Right atrium auricular region (tissue), 2 donors: ENCODE measurements at regions not wholly inside any gene's neighbourhood (a gene's known extent, or its start where the extent isn't known, plus 50 kb on each side); places are given as distances from the start of the nearest gene placed in this dataset.

Experiments used
- DNase-seq: peaks from one replicate; pipeline ENCODE4 v3.0.0-alpha.2; 2019; ENCODE audit warnings: low spot score
- H3K27ac ChIP-seq, 2 donors: fragments of 200-600 bp; sonication (generic); 1 replicate in 1 of 2; 2 replicates in 1 of 2; pipeline ENCODE4 v1.5.1; 2016 to 2019
- H3K27me3 ChIP-seq, 2 donors: fragments of 200-600 bp; sonication (generic); one replicate each; pipeline versions ENCODE4 v1.5.1 to v1.6.0; 2017 to 2019
- H3K36me3 ChIP-seq: fragments of 200-600 bp; sonication (generic); one replicate; pipeline ENCODE4 v1.5.1; 2016
- H3K4me1 ChIP-seq, 2 donors: fragments of 200-600 bp; sonication (generic); one replicate each; pipeline versions ENCODE4 v1.5.1 to v1.6.0; 2017 to 2019
- H3K4me3 ChIP-seq, 2 donors: fragments of 200-600 bp; sonication (generic); 1 replicate in 1 of 2; 2 replicates in 1 of 2; pipeline ENCODE4 v1.5.1; 2017 to 2019; ENCODE audit warnings: mild to moderate bottlenecking in 1 of 2, moderate library complexity in 1 of 2
- H3K9me3 ChIP-seq, 2 donors: fragments of 200-600 bp; sonication (generic); one replicate each; pipeline ENCODE4 v1.5.1; 2019
- TF ChIP-seq, protein P1 (sequence below), 2 donors: fragments of 200-600 bp; sonication (generic); IDR thresholded peaks; one replicate each; pipeline ENCODE4 v1.5.1; 2019; ENCODE audit warnings: antibody characterized with exemption in 2 of 2

DNA sequence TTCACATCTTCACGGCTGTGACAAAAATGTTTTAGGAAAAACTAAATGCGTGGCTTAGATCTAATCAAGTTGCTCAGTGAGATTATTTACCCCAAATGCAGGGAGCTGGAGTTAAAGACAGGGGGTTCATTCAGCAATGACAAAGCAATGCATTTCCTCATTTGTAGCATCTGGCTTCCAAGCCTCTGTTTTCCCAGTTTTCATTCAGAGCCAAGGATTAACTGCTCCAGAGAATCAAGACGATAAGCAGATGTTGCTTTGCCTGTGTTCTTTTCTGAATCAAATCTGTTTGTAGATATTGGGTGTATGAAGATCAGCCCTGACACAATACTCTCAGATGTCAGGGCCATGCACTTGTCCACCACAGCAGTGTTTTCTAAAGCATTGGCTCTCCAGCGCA lies 147.4 kb upstream of the SIX2 start:
- Histone ChIP-seq H3K4me3 (no peak overlapping the region), H3K27me3 (no peaks in the 10 kb centered on the region)
- TF ChIP-seq, protein P1, sequence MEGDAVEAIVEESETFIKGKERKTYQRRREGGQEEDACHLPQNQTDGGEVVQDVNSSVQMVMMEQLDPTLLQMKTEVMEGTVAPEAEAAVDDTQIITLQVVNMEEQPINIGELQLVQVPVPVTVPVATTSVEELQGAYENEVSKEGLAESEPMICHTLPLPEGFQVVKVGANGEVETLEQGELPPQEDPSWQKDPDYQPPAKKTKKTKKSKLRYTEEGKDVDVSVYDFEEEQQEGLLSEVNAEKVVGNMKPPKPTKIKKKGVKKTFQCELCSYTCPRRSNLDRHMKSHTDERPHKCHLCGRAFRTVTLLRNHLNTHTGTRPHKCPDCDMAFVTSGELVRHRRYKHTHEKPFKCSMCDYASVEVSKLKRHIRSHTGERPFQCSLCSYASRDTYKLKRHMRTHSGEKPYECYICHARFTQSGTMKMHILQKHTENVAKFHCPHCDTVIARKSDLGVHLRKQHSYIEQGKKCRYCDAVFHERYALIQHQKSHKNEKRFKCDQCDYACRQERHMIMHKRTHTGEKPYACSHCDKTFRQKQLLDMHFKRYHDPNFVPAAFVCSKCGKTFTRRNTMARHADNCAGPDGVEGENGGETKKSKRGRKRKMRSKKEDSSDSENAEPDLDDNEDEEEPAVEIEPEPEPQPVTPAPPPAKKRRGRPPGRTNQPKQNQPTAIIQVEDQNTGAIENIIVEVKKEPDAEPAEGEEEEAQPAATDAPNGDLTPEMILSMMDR (IDR thresholded peaks at IDR 0.05), result no peak

DNA sequence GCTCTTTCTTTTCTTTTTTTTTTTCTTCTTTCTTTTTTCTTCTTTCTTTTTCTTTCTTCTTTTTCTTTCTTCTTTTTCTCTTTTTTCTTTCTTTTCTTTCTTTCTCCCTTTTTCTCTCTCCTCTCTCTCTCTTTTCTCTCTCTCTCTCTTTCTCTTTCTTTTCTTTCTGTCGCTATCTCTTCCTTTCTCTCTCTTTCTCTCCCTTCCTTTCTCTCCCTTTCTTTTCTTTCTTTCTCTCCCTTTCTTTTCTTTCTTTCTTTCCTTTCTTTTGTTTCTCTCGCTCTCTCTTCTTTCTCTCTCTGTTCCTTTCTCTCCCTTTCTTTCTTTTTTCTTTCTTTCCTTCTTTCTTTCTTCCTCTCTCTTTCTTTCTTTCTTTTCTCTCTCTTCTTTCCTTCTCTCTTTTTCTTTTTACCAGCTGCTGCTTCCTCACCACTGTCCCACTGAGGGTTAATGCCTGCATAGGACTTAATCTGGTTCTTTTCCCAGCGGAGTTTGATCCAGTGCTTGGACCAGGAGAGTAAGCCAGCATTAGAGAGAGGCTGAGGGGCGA lies 145.4 kb upstream of the SIX2 start:
- TF ChIP-seq, protein P1 (IDR thresholded peaks at IDR 0.05), result no peak
- Histone ChIP-seq H3K4me1 (no peaks in the 10 kb centered on the region), H3K27me3 (no peaks in the 10 kb centered on the region), H3K4me3 (no peak overlapping the region), H3K9me3 (peaks cover 0 to 18% of the 10 kb centered on the region in 2 donors), H3K27ac (no peak overlapping the region), H3K36me3 (no peaks in the 10 kb centered on the region)
- DNase-seq, result no peak

More for the DNA sequence above, 147.4 kb upstream of the SIX2 start:
- no peaks in the 10 kb centered on the region for H3K4me1 ChIP-seq
- no peaks in the 10 kb centered on the region for H3K36me3 ChIP-seq
- no peak for DNase-seq
- peaks cover 0 to under 1% of the 10 kb centered on the region in 2 donors for H3K9me3 ChIP-seq
- H3K27ac ChIP-seq, result no peak overlapping the region

DNA sequence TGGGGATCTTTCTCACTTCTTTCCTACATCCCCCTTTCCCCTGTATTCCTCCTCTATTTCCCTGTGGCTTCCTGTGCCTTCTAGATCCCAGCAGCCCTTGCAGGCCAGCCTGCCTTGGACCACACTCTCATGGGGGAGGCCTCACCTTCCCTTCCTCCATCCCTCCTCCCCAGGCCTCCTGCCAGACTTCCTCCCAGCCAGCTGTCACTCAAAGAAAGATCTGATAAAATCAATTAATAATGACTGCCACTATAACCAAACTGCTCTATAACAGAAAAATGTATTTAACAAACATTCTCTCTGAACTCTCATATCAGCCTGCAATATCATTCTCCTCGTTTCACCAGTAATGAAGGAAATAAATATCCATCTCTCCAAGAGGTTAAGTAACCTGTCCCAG lies 144.9 kb upstream of the SIX2 start:
- H3K27me3 ChIP-seq, result no peaks in the 10 kb centered on the region
- H3K9me3 ChIP-seq, result peaks cover 0 to 19% of the 10 kb centered on the region in 2 donors
- TF ChIP-seq, protein P1 (IDR thresholded peaks at IDR 0.05), result no peak
- H3K4me1 ChIP-seq, result no peaks in the 10 kb centered on the region
- DNase-seq, result no peak
- H3K4me3 ChIP-seq, result no peak overlapping the region
- H3K27ac ChIP-seq, result no peak overlapping the region
- no peaks in the 10 kb centered on the region for H3K36me3 ChIP-seq

DNA sequence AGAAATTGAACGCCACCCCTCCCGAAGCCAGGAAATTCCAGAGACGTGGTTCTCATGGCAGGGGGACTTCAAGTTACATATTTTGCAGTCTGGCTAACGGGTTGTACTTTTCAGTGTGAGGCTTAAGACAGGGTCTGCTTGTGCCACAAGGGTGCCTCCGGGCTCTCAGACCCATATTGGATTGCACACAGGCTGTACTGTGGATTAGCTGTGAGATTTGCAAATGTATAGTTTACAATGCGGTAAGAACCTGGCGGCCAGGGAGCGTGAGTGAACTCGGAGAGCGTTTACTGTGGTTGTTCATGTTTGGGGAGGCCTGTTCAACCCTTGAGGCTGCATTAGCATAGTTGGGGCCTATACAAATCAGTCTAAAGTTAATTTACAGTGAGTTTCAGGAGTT lies 143.9 kb upstream of the SIX2 start:
- TF ChIP-seq, protein P1 (IDR thresholded peaks at IDR 0.05), result no peak
- Histone ChIP-seq H3K27ac (no peak overlapping the region), H3K4me3 (no peak overlapping the region), H3K36me3 (no peaks in the 10 kb centered on the region), H3K4me1 (no peaks in the 10 kb centered on the region), H3K27me3 (no peaks in the 10 kb centered on the region), H3K9me3 (peaks cover 0 to 19% of the 10 kb centered on the region in 2 donors)
- DNase-seq, result no peak

DNA sequence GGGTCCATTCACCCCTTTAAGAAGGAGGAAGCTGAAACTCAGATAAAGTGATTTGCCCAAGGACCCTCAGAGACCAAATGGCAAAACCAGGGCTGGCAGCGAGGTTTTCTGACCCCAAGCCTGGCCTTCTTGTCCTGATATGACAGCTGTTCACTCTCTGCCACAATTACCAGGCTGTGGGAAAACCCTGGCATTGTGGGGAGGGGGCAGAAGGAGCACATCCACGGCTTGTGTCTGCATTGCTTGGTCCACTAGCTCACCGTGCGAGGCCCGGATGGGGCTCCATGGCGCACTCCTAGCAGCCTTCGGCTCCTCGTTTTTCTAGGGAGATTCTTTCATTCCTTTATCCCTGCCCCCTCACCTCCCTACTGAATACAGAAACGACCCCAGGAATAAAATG lies 143.4 kb upstream of the SIX2 start:
- H3K27me3 ChIP-seq, result no peaks in the 10 kb centered on the region
- TF ChIP-seq, protein P1 (IDR thresholded peaks at IDR 0.05), result no peak
- H3K4me3 ChIP-seq, result no peak overlapping the region
- no peak for DNase-seq
- no peak overlapping the region for H3K27ac ChIP-seq
- no peaks in the 10 kb centered on the region for H3K36me3 ChIP-seq
- H3K4me1 ChIP-seq, result no peaks in the 10 kb centered on the region
- peaks cover 0 to 19% of the 10 kb centered on the region in 2 donors for H3K9me3 ChIP-seq
